RWPE1 (cell line): ENCODE measurements at regions not wholly inside any gene's neighbourhood (a gene's known extent, or its start where the extent isn't known, plus 50 kb on each side); places are given as distances from the start of the nearest gene placed in this dataset.
"Not testable (repeated sequence)": the region's sequence is repeated elsewhere in the genome, so short reads cannot be mapped to it uniquely, and the experiment has no call there.

Experiments used
- CTCF ChIA-PET: fragments of 350-600 bp; sonication (Branson Sonifier 250); formaldehyde crosslinking; extraction: SDS; loops from one replicate; lab custom pipeline; 2021; lab: Yijun Ruan, JAX
- POLR2A ChIA-PET: fragments of 400-600 bp; formaldehyde crosslinking; extraction: SDS; loops from one replicate; lab custom pipeline; 2020; ENCODE audit warnings: antibody characterized with exemption; ENCODE audit not compliant: low non-redundant PET; lab: Yijun Ruan, JAX
- DNase-seq: peaks from one replicate; pipeline ENCODE4 v3.0.0; 2012; ENCODE audit warnings: low spot score
- H3K27ac ChIP-seq: fragments of 450-650 bp; 2 replicates; pipeline ENCODE4 v1.5.1; 2017
- TF ChIP-seq, protein P1 (sequence below): fragments of 450-650 bp; conservative IDR thresholded peaks from 2 replicates; pipeline ENCODE4 v1.5.1; 2017; ENCODE audit warnings: low read depth, mild to moderate bottlenecking

DNA sequence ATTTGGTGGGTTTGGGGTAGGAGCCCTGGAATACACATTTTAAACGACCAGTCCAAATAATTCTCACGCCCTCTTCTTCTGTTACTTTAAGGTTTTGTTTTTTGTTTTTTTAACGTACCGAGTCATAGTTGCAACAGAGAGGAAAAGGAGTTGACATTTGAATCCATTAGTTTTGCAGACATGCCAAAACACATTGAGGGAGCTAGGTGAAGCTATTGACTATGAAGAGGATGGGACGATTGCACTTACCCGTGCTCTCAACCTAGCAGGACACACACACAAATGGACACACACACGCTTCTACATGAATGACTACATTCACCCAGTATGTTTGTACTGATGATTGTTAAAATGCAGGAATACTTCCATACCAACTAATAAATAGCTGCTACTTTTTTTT, 54.3 kb upstream of the CIT start:
- H3K27ac ChIP-seq: no peak overlapping the region
- TF ChIP-seq, protein P1, sequence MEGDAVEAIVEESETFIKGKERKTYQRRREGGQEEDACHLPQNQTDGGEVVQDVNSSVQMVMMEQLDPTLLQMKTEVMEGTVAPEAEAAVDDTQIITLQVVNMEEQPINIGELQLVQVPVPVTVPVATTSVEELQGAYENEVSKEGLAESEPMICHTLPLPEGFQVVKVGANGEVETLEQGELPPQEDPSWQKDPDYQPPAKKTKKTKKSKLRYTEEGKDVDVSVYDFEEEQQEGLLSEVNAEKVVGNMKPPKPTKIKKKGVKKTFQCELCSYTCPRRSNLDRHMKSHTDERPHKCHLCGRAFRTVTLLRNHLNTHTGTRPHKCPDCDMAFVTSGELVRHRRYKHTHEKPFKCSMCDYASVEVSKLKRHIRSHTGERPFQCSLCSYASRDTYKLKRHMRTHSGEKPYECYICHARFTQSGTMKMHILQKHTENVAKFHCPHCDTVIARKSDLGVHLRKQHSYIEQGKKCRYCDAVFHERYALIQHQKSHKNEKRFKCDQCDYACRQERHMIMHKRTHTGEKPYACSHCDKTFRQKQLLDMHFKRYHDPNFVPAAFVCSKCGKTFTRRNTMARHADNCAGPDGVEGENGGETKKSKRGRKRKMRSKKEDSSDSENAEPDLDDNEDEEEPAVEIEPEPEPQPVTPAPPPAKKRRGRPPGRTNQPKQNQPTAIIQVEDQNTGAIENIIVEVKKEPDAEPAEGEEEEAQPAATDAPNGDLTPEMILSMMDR: no peak
- DNase-seq: no peak
- CTCF ChIA-PET: interaction anchor here (0.5 kb wide), 1 partner anchor 240 kb away, joined by 3 read pairs; no protein-coding TSS in a partner anchor
- POLR2A ChIA-PET: no interaction called here

DNA sequence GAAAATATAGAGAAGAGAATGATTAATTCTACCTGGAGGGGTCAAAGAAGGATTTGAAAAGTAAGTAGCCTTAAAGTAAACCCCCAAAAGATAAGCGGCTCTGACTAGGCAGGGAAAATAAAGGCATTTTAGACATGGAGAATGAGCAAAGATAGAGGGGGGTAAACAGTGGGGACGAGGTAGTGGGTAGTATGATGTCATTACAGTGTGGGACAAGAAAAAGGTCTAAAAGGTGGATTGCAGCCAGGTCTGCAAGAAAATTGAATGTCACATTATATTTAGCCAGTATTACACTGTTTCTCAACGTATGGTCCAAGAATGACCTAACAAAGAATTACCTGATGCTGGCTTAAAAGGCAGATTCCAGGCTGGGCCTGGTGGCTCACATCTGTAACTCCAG, 55.8 kb upstream of the CIT start:
- TF ChIP-seq, protein P1: no peak
- POLR2A ChIA-PET: no interaction called here
- DNase-seq: no peak
- CTCF ChIA-PET: interaction anchor here (0.6 kb wide), 1 partner anchor 521 kb away, joined by 3 read pairs; no protein-coding TSS in a partner anchor
- no peak overlapping the region for H3K27ac ChIP-seq

DNA sequence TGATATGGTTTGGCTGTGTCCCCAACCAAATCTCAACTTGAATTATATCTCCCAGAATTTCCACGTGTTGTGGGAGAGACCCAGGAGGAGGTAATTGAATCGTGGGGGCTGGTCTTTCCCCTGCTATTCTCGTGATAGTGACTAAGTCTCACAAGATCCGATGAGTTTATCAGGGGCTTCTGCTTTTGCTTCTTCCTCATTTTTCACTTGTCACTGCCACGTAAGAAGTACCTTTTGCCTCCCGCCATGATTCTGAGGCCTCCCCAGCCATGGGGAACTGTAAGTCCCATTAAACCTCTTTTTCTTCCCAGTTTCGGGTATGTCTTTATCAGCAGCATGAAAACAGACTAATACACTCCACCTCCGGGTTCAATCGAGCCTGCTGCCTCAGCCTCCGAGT, 54.3 kb upstream of the BICDL1 start:
- H3K27ac ChIP-seq, DNase-seq, POLR2A ChIA-PET, CTCF ChIA-PET: not testable (repeated sequence)

DNA sequence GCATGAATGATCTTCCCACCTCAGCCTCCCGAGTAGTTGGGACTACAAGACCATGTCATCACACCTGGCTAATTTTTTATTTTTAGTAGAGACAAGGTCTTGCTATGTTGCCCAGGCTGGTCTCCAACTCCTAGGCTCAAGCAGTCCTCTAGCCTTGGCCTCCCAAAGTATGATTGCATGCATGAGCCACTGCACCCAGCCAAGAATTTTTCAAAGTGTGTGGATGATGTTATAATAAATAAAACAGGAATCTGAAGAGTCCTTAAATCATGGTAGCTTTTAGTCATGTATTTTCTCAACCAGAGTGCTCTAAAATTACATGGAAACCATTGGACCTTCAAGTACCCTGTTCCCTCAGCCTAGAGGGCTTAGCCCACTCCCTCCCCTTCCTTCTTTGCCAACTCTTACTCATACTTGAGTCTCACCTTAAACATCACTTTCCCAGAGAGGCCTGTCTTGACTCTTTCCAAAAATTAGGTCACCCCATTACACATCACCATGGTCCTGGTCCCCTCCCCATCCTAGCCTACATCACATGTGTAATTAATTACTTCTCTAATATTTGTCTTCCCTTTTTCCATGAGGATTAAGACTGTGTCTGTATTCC, 52.2 kb upstream of the BICDL1 start:
- no peak for DNase-seq
- H3K27ac ChIP-seq: no peak overlapping the region
- ChIA-PET POLR2A (no interaction called here), CTCF (no interaction called here)
- TF ChIP-seq, protein P1: no peak

DNA sequence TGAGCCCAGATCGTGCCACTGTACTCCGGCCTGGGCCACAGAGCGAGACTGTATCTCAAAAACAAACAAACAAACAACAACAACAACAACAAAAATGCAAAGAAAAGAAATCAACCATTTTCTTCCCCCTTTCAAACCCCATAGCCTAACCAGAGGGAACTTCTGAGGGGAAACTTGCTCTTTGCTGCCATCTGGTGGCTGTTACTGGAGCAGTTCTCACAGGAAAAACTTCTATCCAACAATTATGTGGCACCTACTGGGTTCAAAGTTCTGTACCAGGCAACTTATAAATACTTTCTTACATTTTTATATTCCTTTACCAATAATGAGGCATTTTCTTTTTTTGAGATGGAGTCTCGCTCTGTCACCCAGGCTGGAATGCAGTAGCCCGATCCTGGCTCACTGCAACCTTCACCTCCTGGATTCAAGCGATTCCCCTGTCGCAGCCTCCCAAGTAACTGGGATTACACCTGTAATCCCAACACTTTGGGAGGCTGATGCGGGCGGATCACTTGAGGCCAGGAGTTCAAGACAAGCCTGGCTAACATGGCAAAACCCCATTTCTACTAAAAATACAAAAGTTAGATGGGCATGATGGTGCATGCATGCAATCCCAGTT, 50.9 kb upstream of the BICDL1 start:
- CTCF ChIA-PET: interaction anchor here (0.7 to 0.8 kb wide), 3 partner anchors 41 to 148 kb away, joined by 3 read pairs; no protein-coding TSS in a partner anchor
- POLR2A ChIA-PET: no interaction called here

More for the DNA sequence above, 50.9 kb upstream of the BICDL1 start:
- DNase-seq: peak; percentile 73
- no peak overlapping the region for H3K27ac ChIP-seq
- TF ChIP-seq, protein P1: peak; percentile 88
